SHP77 (cell line): ENCODE measurements at regions not wholly inside any gene's neighbourhood (a gene's known extent, or its start where the extent isn't known, plus 50 kb on each side); places are given as distances from the start of the nearest gene placed in this dataset.
A peak's percentile ranks its signal among the peaks of the same experiment; 100 is the strongest.
"Not testable (repeated sequence)": the region's sequence is repeated elsewhere in the genome, so short reads cannot be mapped to it uniquely, and the experiment has no call there.

Experiments
- DNase-seq, 2 experiments: peaks; one replicate each; lab custom pipeline; 2025; lab: John Stamatoyannopoulos, UW

GRCh38 chr1:199929556-199929955 is 98.0 kb upstream of the NR5A2 start:
- DNase-seq: no peak

GRCh38 chr1:199930067-199930466 is 97.4 kb upstream of the NR5A2 start:
- DNase-seq: not testable (repeated sequence)

GRCh38 chr1:199931666-199932377 is 95.7 kb upstream of the NR5A2 start:
- DNase-seq: peak; percentile 5 to 12

GRCh38 chr1:199932462-199932861 is 95.0 kb upstream of the NR5A2 start:
- DNase-seq: no peak

- no peak for DNase-seq
Measured at GRCh38 chr1:199936441-199936840, 91.1 kb upstream of the NR5A2 start.

GRCh38 chr1:199937161-199937560 is 90.3 kb upstream of the NR5A2 start:
- DNase-seq: no peak

- no peak for DNase-seq
Measured at GRCh38 chr1:199937661-199938060, 89.8 kb upstream of the NR5A2 start.

- DNase-seq: no peak
Measured at GRCh38 chr1:199944986-199945385, 82.5 kb upstream of the NR5A2 start.

GRCh38 chr1:199945591-199945990 is 81.9 kb upstream of the NR5A2 start:
- DNase-seq: no peak

- no peak for DNase-seq
Measured at GRCh38 chr1:199946305-199947155, 81.0 kb upstream of the NR5A2 start.

- no peak for DNase-seq
Measured at GRCh38 chr1:199948587-199949280, 78.8 kb upstream of the NR5A2 start.

GRCh38 chr1:199951005-199951404 is 76.5 kb upstream of the NR5A2 start:
- DNase-seq: not testable (repeated sequence)

- DNase-seq: no peak
Measured at GRCh38 chr1:199953651-199954050, 73.9 kb upstream of the NR5A2 start.

- no peak for DNase-seq
Measured at GRCh38 chr1:199954699-199955098, 72.8 kb upstream of the NR5A2 start.

- no peak for DNase-seq
Measured at GRCh38 chr1:199955235-199955634, 72.3 kb upstream of the NR5A2 start.

- no peak for DNase-seq
Measured at GRCh38 chr1:199956005-199956404, 71.5 kb upstream of the NR5A2 start.

GRCh38 chr1:199959033-199959774 is 68.3 kb upstream of the NR5A2 start:
- DNase-seq: no peak

GRCh38 chr1:199959775-199960110 is 67.8 kb upstream of the NR5A2 start:
- no peak for DNase-seq

GRCh38 chr1:199970125-199970524 is 57.4 kb upstream of the NR5A2 start:
- no peak for DNase-seq

GRCh38 chr1:199976496-199977144 is 50.9 kb upstream of the NR5A2 start:
- DNase-seq: no peak
